WTC11 (cell line): ENCODE measurements at regions not wholly inside any gene's neighbourhood (a gene's known extent, or its start where the extent isn't known, plus 50 kb on each side); places are given as distances from the start of the nearest gene placed in this dataset.

Source experiments
- ATAC-seq: fragments of 200-7000 bp; cut with Tn5 transposase; 2 replicates; pipeline ENCODE4 v1.10.0; 2021; ENCODE audit warnings: mild to moderate bottlenecking, moderate library complexity
- CTCF ChIA-PET: fragments of 300-600 bp; sonication (Branson Sonifier 250); formaldehyde crosslinking; loops from one replicate; lab custom pipeline; 2021; ENCODE audit warnings: antibody characterized with exemption; lab: Charles Lee
- POLR2A ChIA-PET: fragments of 350-600 bp; sonication (Branson Sonifier 250); formaldehyde crosslinking; loops from one replicate; lab custom pipeline; 2021; ENCODE audit warnings: antibody characterized with exemption; lab: Charles Lee
- DNase-seq: peaks from one replicate; pipeline ENCODE4 v3.0.0; 2021; ENCODE audit warnings: low spot score
- H3K27ac Mint-ChIP-seq: 2 replicates; pipeline ENCODE4 v1.8.0; 2021; ENCODE audit warnings: mixed read lengths
- H3K27me3 Mint-ChIP-seq: 2 replicates; pipeline ENCODE4 v1.8.0; 2021; ENCODE audit warnings: low read depth, mild to moderate bottlenecking, moderate library complexity, mixed read lengths
- H3K36me3 Mint-ChIP-seq: 2 replicates; pipeline ENCODE4 v1.8.0; 2021; ENCODE audit warnings: mixed read lengths
- H3K4me1 Mint-ChIP-seq: 2 replicates; pipeline ENCODE4 v1.8.0; 2022; ENCODE audit warnings: mixed read lengths
- H3K4me3 Mint-ChIP-seq: 2 replicates; pipeline ENCODE4 v1.8.0; 2021; ENCODE audit warnings: mild to moderate bottlenecking, moderate library complexity, mixed read lengths
- H3K9me3 Mint-ChIP-seq: 2 replicates; pipeline ENCODE4 v1.8.0; 2021; ENCODE audit warnings: mixed read lengths
- ATF1 ChIP-seq: sonication (generic); formaldehyde crosslinking; IDR thresholded peaks from 2 replicates; pipeline ENCODE4 v1.8.1; 2023; ENCODE audit warnings: mild to moderate bottlenecking, moderate library complexity, missing genetic modification reagents
- IRF2 ChIP-seq: sonication (generic); formaldehyde crosslinking; IDR thresholded peaks from 2 replicates; pipeline ENCODE4 v1.8.0; 2022; ENCODE audit warnings: low read depth, missing genetic modification reagents, borderline replicate concordance
- NR2C2 ChIP-seq: sonication (generic); formaldehyde crosslinking; IDR thresholded peaks from 2 replicates; pipeline ENCODE4 v1.8.0; 2022; ENCODE audit warnings: mild to moderate bottlenecking, missing genetic modification reagents
- PRRX2 ChIP-seq: fragments of 250-450 bp; sonication (Bioruptor Pico); IDR thresholded peaks from 2 replicates; pipeline ENCODE4 v1.8.0; 2021; ENCODE audit warnings: mild to moderate bottlenecking
- SOX15 ChIP-seq: fragments of 250-450 bp; sonication (Bioruptor Pico); IDR thresholded peaks from 2 replicates; pipeline ENCODE4 v1.9.0; 2021; ENCODE audit warnings: mild to moderate bottlenecking
- ZNF121 ChIP-seq: sonication (generic); formaldehyde crosslinking; IDR thresholded peaks from 2 replicates; pipeline ENCODE4 v1.8.0; 2023; ENCODE audit warnings: missing genetic modification reagents
- ZNF263 ChIP-seq: sonication (generic); formaldehyde crosslinking; IDR thresholded peaks from 2 replicates; pipeline ENCODE4 v1.8.1; 2022; ENCODE audit warnings: low read depth, mild to moderate bottlenecking, moderate library complexity, missing genetic modification reagents
- ZNF416 ChIP-seq: fragments of 250-450 bp; sonication (Bioruptor Pico); IDR thresholded peaks from 2 replicates; pipeline ENCODE4 v1.9.0; 2021; ENCODE audit warnings: mild to moderate bottlenecking, inconsistent platforms
- ZNF423 ChIP-seq: fragments of 250-450 bp; sonication (Bioruptor Pico); IDR thresholded peaks from 2 replicates; pipeline ENCODE4 v2.1.2; 2022; ENCODE audit warnings: mild to moderate bottlenecking, moderate library complexity
- ZNF671 ChIP-seq: fragments of 250-450 bp; sonication (Bioruptor Pico); IDR thresholded peaks from 2 replicates; pipeline ENCODE4 v1.8.0; 2021; ENCODE audit warnings: mild to moderate bottlenecking
- TF ChIP-seq, protein P1 (sequence below): sonication (generic); formaldehyde crosslinking; IDR thresholded peaks from 2 replicates; pipeline ENCODE4 v1.8.0; 2023; ENCODE audit warnings: missing genetic modification reagents, mild to moderate bottlenecking, borderline replicate concordance
- TF ChIP-seq, protein P2 (sequence below): sonication (generic); formaldehyde crosslinking; IDR thresholded peaks from 2 replicates; pipeline ENCODE4 v1.8.1; 2022; ENCODE audit warnings: low read depth, mild to moderate bottlenecking, moderate library complexity, missing genetic modification reagents, borderline replicate concordance
- TF ChIP-seq, protein P3 (sequence below): sonication (generic); formaldehyde crosslinking; conservative IDR thresholded peaks from 2 replicates; pipeline ENCODE4 v1.8.1; 2023; ENCODE audit warnings: mild to moderate bottlenecking, low read depth, missing genetic modification reagents, moderate library complexity
- TF ChIP-seq, protein P4 (sequence below): sonication (generic); formaldehyde crosslinking; IDR thresholded peaks from 2 replicates; pipeline ENCODE4 v1.8.1; 2022; ENCODE audit warnings: mild to moderate bottlenecking, missing genetic modification reagents, moderate library complexity, borderline replicate concordance
- TF ChIP-seq, protein P5 (sequence below): sonication (generic); formaldehyde crosslinking; IDR thresholded peaks from 2 replicates; pipeline ENCODE4 v1.8.0; 2022; ENCODE audit warnings: missing genetic modification reagents
- TF ChIP-seq, protein P6 (sequence below): sonication (generic); formaldehyde crosslinking; IDR thresholded peaks from 2 replicates; pipeline ENCODE4 v1.8.1; 2023; ENCODE audit warnings: mild to moderate bottlenecking, missing genetic modification reagents, moderate library complexity
- TF ChIP-seq, protein P7 (sequence below): fragments of 250-450 bp; sonication (Bioruptor Pico); IDR thresholded peaks from 2 replicates; pipeline ENCODE4 v1.9.0; 2021; ENCODE audit warnings: mild to moderate bottlenecking, borderline replicate concordance
- TF ChIP-seq, protein P8 (sequence below): fragments of 250-450 bp; sonication (Bioruptor Pico); IDR thresholded peaks from 2 replicates; pipeline ENCODE4 v1.9.0; 2021; ENCODE audit warnings: moderate library complexity, mild to moderate bottlenecking, inconsistent platforms, borderline replicate concordance

DNA sequence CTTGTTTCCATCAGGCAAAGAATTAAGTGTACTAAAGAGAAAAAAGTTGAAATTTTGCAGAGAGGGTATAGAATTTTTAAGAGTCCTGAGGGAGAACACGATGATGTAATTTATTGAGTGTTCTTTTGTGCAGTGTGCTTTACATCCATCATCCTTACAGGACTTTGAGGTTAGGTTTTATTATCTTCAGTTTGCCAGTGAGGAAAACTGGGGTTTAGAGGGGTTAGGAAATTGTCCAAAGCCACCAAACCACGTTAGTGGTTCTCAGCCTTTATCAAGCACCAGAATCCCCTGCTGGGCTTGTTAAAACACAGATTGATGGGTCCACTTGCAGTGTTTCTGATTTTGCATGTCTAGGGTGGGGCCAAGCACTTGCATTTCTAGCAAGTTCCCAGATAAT is 277.5 kb downstream of the KCNS3 start (continued):
- TF ChIP-seq, protein P1, sequence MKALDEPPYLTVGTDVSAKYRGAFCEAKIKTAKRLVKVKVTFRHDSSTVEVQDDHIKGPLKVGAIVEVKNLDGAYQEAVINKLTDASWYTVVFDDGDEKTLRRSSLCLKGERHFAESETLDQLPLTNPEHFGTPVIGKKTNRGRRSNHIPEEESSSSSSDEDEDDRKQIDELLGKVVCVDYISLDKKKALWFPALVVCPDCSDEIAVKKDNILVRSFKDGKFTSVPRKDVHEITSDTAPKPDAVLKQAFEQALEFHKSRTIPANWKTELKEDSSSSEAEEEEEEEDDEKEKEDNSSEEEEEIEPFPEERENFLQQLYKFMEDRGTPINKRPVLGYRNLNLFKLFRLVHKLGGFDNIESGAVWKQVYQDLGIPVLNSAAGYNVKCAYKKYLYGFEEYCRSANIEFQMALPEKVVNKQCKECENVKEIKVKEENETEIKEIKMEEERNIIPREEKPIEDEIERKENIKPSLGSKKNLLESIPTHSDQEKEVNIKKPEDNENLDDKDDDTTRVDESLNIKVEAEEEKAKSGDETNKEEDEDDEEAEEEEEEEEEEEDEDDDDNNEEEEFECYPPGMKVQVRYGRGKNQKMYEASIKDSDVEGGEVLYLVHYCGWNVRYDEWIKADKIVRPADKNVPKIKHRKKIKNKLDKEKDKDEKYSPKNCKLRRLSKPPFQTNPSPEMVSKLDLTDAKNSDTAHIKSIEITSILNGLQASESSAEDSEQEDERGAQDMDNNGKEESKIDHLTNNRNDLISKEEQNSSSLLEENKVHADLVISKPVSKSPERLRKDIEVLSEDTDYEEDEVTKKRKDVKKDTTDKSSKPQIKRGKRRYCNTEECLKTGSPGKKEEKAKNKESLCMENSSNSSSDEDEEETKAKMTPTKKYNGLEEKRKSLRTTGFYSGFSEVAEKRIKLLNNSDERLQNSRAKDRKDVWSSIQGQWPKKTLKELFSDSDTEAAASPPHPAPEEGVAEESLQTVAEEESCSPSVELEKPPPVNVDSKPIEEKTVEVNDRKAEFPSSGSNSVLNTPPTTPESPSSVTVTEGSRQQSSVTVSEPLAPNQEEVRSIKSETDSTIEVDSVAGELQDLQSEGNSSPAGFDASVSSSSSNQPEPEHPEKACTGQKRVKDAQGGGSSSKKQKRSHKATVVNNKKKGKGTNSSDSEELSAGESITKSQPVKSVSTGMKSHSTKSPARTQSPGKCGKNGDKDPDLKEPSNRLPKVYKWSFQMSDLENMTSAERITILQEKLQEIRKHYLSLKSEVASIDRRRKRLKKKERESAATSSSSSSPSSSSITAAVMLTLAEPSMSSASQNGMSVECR (CRISPR knock-in tag) = no peak
- TF ChIP-seq, protein P2, sequence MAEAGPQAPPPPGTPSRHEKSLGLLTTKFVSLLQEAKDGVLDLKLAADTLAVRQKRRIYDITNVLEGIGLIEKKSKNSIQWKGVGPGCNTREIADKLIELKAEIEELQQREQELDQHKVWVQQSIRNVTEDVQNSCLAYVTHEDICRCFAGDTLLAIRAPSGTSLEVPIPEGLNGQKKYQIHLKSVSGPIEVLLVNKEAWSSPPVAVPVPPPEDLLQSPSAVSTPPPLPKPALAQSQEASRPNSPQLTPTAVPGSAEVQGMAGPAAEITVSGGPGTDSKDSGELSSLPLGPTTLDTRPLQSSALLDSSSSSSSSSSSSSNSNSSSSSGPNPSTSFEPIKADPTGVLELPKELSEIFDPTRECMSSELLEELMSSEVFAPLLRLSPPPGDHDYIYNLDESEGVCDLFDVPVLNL (CRISPR knock-in tag) = no peak
- TF ChIP-seq, protein P3, sequence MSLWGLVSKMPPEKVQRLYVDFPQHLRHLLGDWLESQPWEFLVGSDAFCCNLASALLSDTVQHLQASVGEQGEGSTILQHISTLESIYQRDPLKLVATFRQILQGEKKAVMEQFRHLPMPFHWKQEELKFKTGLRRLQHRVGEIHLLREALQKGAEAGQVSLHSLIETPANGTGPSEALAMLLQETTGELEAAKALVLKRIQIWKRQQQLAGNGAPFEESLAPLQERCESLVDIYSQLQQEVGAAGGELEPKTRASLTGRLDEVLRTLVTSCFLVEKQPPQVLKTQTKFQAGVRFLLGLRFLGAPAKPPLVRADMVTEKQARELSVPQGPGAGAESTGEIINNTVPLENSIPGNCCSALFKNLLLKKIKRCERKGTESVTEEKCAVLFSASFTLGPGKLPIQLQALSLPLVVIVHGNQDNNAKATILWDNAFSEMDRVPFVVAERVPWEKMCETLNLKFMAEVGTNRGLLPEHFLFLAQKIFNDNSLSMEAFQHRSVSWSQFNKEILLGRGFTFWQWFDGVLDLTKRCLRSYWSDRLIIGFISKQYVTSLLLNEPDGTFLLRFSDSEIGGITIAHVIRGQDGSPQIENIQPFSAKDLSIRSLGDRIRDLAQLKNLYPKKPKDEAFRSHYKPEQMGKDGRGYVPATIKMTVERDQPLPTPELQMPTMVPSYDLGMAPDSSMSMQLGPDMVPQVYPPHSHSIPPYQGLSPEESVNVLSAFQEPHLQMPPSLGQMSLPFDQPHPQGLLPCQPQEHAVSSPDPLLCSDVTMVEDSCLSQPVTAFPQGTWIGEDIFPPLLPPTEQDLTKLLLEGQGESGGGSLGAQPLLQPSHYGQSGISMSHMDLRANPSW = no peak
- TF ChIP-seq PRRX2 (CRISPR knock-in tag) (no peak), ZNF121 (no peak), NR2C2 (CRISPR knock-in tag) (no peak), ZNF423 (CRISPR knock-in tag) (no peak), IRF2 (CRISPR knock-in tag) (no peak), ATF1 (CRISPR knock-in tag) (no peak)

DNA sequence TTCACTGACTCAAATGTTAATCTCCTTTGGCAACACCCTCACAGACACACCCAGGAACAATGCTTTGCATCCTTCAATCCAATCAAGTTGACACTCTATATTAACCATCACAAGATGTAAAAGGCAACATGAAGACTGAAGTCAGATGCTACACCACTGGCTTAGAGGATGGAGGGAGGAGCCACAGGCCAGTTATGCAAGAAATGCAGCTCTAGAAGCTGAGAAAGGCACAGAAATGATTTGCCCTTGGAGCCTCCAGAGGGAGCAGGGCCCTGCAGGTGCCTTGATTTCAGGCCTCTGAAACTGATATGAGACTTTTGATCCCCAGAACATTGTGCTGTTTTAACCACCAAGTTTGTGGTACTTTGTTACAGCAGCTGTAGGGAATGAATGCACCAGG is 276.3 kb downstream of the KCNS3 start:
- CTCF ChIA-PET = interaction anchor here (0.7 to 2.1 kb wide), 4 partner anchors 24 to 223 kb away, joined by 3 to 6 read pairs (median 3); no protein-coding TSS in a partner anchor
- Mint-ChIP-seq H3K36me3 (no peaks in the 10 kb centered on the region), H3K27me3 (no peaks in the 10 kb centered on the region), H3K4me1 (no peaks in the 10 kb centered on the region), H3K4me3 (no peak overlapping the region), H3K27ac (no peak overlapping the region), H3K9me3 (no peaks in the 10 kb centered on the region)
- POLR2A ChIA-PET = no interaction called here
- DNase-seq = no peak
- ATAC-seq = peak; percentile 83
- no peak for TF ChIP-seq ZNF416
- TF ChIP-seq ZNF671 (CRISPR knock-in tag) = no peak
- TF ChIP-seq, protein P4, sequence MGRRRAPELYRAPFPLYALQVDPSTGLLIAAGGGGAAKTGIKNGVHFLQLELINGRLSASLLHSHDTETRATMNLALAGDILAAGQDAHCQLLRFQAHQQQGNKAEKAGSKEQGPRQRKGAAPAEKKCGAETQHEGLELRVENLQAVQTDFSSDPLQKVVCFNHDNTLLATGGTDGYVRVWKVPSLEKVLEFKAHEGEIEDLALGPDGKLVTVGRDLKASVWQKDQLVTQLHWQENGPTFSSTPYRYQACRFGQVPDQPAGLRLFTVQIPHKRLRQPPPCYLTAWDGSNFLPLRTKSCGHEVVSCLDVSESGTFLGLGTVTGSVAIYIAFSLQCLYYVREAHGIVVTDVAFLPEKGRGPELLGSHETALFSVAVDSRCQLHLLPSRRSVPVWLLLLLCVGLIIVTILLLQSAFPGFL (CRISPR knock-in tag) = no peak
- TF ChIP-seq, protein P5, sequence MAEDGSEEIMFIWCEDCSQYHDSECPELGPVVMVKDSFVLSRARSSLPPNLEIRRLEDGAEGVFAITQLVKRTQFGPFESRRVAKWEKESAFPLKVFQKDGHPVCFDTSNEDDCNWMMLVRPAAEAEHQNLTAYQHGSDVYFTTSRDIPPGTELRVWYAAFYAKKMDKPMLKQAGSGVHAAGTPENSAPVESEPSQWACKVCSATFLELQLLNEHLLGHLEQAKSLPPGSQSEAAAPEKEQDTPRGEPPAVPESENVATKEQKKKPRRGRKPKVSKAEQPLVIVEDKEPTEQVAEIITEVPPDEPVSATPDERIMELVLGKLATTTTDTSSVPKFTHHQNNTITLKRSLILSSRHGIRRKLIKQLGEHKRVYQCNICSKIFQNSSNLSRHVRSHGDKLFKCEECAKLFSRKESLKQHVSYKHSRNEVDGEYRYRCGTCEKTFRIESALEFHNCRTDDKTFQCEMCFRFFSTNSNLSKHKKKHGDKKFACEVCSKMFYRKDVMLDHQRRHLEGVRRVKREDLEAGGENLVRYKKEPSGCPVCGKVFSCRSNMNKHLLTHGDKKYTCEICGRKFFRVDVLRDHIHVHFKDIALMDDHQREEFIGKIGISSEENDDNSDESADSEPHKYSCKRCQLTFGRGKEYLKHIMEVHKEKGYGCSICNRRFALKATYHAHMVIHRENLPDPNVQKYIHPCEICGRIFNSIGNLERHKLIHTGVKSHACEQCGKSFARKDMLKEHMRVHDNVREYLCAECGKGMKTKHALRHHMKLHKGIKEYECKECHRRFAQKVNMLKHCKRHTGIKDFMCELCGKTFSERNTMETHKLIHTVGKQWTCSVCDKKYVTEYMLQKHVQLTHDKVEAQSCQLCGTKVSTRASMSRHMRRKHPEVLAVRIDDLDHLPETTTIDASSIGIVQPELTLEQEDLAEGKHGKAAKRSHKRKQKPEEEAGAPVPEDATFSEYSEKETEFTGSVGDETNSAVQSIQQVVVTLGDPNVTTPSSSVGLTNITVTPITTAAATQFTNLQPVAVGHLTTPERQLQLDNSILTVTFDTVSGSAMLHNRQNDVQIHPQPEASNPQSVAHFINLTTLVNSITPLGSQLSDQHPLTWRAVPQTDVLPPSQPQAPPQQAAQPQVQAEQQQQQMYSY = no peak
- TF ChIP-seq, protein P6, sequence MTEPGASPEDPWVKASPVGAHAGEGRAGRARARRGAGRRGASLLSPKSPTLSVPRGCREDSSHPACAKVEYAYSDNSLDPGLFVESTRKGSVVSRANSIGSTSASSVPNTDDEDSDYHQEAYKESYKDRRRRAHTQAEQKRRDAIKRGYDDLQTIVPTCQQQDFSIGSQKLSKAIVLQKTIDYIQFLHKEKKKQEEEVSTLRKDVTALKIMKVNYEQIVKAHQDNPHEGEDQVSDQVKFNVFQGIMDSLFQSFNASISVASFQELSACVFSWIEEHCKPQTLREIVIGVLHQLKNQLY (CRISPR knock-in tag) = no peak
- TF ChIP-seq, protein P7, sequence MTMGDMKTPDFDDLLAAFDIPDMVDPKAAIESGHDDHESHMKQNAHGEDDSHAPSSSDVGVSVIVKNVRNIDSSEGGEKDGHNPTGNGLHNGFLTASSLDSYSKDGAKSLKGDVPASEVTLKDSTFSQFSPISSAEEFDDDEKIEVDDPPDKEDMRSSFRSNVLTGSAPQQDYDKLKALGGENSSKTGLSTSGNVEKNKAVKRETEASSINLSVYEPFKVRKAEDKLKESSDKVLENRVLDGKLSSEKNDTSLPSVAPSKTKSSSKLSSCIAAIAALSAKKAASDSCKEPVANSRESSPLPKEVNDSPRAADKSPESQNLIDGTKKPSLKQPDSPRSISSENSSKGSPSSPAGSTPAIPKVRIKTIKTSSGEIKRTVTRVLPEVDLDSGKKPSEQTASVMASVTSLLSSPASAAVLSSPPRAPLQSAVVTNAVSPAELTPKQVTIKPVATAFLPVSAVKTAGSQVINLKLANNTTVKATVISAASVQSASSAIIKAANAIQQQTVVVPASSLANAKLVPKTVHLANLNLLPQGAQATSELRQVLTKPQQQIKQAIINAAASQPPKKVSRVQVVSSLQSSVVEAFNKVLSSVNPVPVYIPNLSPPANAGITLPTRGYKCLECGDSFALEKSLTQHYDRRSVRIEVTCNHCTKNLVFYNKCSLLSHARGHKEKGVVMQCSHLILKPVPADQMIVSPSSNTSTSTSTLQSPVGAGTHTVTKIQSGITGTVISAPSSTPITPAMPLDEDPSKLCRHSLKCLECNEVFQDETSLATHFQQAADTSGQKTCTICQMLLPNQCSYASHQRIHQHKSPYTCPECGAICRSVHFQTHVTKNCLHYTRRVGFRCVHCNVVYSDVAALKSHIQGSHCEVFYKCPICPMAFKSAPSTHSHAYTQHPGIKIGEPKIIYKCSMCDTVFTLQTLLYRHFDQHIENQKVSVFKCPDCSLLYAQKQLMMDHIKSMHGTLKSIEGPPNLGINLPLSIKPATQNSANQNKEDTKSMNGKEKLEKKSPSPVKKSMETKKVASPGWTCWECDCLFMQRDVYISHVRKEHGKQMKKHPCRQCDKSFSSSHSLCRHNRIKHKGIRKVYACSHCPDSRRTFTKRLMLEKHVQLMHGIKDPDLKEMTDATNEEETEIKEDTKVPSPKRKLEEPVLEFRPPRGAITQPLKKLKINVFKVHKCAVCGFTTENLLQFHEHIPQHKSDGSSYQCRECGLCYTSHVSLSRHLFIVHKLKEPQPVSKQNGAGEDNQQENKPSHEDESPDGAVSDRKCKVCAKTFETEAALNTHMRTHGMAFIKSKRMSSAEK (CRISPR knock-in tag) = no peak
- no peak for TF ChIP-seq ZNF263 (CRISPR knock-in tag)
- TF ChIP-seq, protein P8, sequence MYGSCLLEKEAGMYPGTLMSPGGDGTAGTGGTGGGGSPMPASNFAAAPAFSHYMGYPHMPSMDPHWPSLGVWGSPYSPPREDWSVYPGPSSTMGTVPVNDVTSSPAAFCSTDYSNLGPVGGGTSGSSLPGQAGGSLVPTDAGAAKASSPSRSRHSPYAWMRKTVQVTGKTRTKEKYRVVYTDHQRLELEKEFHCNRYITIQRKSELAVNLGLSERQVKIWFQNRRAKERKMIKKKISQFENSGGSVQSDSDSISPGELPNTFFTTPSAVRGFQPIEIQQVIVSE (CRISPR knock-in tag) = no peak
- TF ChIP-seq SOX15 (CRISPR knock-in tag) = no peak
